Endodermal cell (in vitro differentiated cells): ENCODE measurements at regions not wholly inside any gene's neighbourhood (a gene's known extent, or its start where the extent isn't known, plus 50 kb on each side); places are given as distances from the start of the nearest gene placed in this dataset.

Experiments used
- DNase-seq: peaks from one replicate; pipeline ENCODE4 v3.0.0-alpha.2; 2017
- H3K27ac ChIP-seq: 2 replicates; pipeline ENCODE4 v1.5.1; 2013; ENCODE audit warnings: mild to moderate bottlenecking, low read depth, low read length, moderate library complexity
- H3K27me3 ChIP-seq: 2 replicates; pipeline ENCODE4 v1.6.1; 2013; ENCODE audit warnings: mild to moderate bottlenecking, low read length, moderate library complexity; ENCODE audit not compliant: insufficient read depth, control insufficient read depth, poor library complexity, severe bottlenecking
- H3K36me3 ChIP-seq: 2 replicates; pipeline ENCODE4 v1.7.0; 2013; ENCODE audit warnings: mild to moderate bottlenecking, low read length, moderate library complexity; ENCODE audit not compliant: control insufficient read depth, insufficient read depth
- H3K4me1 ChIP-seq: one replicate; pipeline ENCODE4 v1.7.0; 2013; ENCODE audit warnings: low read length; ENCODE audit not compliant: control insufficient read depth, insufficient read depth
- H3K4me3 ChIP-seq: 2 replicates; pipeline ENCODE4 v1.5.1; 2013; ENCODE audit warnings: mild to moderate bottlenecking, low read length, moderate library complexity
- H3K9ac ChIP-seq: 2 replicates; pipeline ENCODE4 v1.6.1; 2013; ENCODE audit warnings: mild to moderate bottlenecking, low read length, moderate library complexity; ENCODE audit not compliant: poor library complexity, severe bottlenecking; ENCODE audit errors: extremely low read depth
- H3K9me3 ChIP-seq: 2 replicates; pipeline ENCODE4 v1.6.1; 2013; ENCODE audit warnings: mild to moderate bottlenecking, low read length, moderate library complexity; ENCODE audit not compliant: control insufficient read depth
- H3K27ac Mint-ChIP-seq: 2 replicates; pipeline ENCODE4 v1.8.0; 2020; ENCODE audit warnings: mixed read lengths
- H3K27me3 Mint-ChIP-seq: 2 replicates; pipeline ENCODE4 v1.8.0; 2021; ENCODE audit warnings: mild to moderate bottlenecking, mixed read lengths; ENCODE audit not compliant: insufficient read depth
- H3K36me3 Mint-ChIP-seq: 2 replicates; pipeline ENCODE4 v1.8.0; 2020; ENCODE audit warnings: low read depth, mixed read lengths
- H3K4me1 Mint-ChIP-seq: 2 replicates; pipeline ENCODE4 v1.8.0; 2020; ENCODE audit warnings: mixed read lengths
- H3K4me3 Mint-ChIP-seq: 2 replicates; pipeline ENCODE4 v1.8.0; 2020; ENCODE audit warnings: mild to moderate bottlenecking, moderate library complexity, mixed read lengths
- H3K9me3 Mint-ChIP-seq: 2 replicates; pipeline ENCODE4 v1.8.0; 2020; ENCODE audit warnings: mild to moderate bottlenecking, mixed read lengths
- WGBS, 2 experiments: methylation state at CpG; one replicate each; pipeline versions ENCODE4 v1.1.5 to v1.1.7; 2013; ENCODE audit warnings: missing lambda C conversion rate in 2 of 2, mixed read lengths in 1 of 2; ENCODE audit not compliant: insufficient coverage in 1 of 2, insufficient read length in 1 of 2; 5-methylcytosine and 5-hydroxymethylcytosine counted together
- TF ChIP-seq, protein P1 (sequence below): fragments of 200-600 bp; sonication (generic); conservative IDR thresholded peaks from 2 replicates; pipeline ENCODE4 v1.5.0; 2021; ENCODE audit warnings: antibody characterized with exemption, mild to moderate bottlenecking

GRCh38 chr5:17426104-17426749 lies 71.8 kb upstream of the TAF11L2 start:
- Histone ChIP-seq H3K4me3 (no peak overlapping the region), H3K4me1 (no peaks in the 10 kb centered on the region), H3K36me3 (no peaks in the 10 kb centered on the region), H3K9ac (no peak overlapping the region), H3K27me3 (no peaks in the 10 kb centered on the region), H3K9me3 (no peaks in the 10 kb centered on the region), H3K27ac (no peak overlapping the region)
- H3K9me3 Mint-ChIP-seq, result no peaks in the 10 kb centered on the region
- H3K4me1 Mint-ChIP-seq, result no peaks in the 10 kb centered on the region
- no peak overlapping the region for H3K4me3 Mint-ChIP-seq
- no peaks in the 10 kb centered on the region for H3K27me3 Mint-ChIP-seq
- H3K36me3 Mint-ChIP-seq, result no peaks in the 10 kb centered on the region
- no peak for DNase-seq
- H3K27ac Mint-ChIP-seq, result no peak overlapping the region
- TF ChIP-seq, protein P1, sequence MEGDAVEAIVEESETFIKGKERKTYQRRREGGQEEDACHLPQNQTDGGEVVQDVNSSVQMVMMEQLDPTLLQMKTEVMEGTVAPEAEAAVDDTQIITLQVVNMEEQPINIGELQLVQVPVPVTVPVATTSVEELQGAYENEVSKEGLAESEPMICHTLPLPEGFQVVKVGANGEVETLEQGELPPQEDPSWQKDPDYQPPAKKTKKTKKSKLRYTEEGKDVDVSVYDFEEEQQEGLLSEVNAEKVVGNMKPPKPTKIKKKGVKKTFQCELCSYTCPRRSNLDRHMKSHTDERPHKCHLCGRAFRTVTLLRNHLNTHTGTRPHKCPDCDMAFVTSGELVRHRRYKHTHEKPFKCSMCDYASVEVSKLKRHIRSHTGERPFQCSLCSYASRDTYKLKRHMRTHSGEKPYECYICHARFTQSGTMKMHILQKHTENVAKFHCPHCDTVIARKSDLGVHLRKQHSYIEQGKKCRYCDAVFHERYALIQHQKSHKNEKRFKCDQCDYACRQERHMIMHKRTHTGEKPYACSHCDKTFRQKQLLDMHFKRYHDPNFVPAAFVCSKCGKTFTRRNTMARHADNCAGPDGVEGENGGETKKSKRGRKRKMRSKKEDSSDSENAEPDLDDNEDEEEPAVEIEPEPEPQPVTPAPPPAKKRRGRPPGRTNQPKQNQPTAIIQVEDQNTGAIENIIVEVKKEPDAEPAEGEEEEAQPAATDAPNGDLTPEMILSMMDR, result no peak
- 86 to 95% methylated on average over 1 to 2 of the region's 2 CpGs for WGBS, 2 experiments

DNA sequence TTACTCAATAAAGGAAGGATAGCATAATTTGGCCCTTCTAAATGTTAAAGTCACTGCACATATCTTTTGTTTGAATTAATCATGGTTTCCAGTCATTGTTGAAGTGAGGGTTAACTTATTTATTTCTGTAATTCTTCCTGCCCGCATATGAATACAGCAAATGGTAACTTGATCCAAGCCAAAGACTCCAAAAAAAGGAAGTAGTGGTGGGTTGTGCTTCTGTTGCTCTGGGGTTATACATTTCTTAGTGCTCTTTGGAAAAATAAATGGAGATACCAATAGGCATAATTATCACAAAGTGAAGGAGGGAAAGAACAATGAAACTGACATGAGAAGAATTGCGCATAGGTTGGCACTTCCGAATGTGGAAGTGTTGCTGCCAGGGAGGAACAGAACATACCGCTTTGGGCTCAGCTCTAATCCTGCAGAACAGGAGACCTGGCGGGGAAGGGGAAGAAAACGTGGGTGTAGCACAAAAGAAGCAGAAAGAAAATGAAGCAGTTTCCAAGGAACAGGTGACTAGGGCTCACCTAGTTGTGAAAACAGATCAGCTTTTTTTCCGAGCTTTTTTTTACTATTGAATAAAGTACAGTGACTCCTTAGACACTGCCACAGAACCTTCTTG lies 69.7 kb upstream of the TAF11L2 start:
- H3K4me3 Mint-ChIP-seq, result no peak overlapping the region
- Histone ChIP-seq H3K36me3 (no peaks in the 10 kb centered on the region), H3K27me3 (no peaks in the 10 kb centered on the region), H3K9me3 (no peaks in the 10 kb centered on the region), H3K4me3 (no peak overlapping the region), H3K4me1 (peaks cover 3% of the 10 kb centered on the region), H3K9ac (no peak overlapping the region), H3K27ac (no peak overlapping the region)
- no peaks in the 10 kb centered on the region for H3K27me3 Mint-ChIP-seq
- no peak overlapping the region for H3K27ac Mint-ChIP-seq
- TF ChIP-seq, protein P1, result no peak
- H3K4me1 Mint-ChIP-seq, result no peaks in the 10 kb centered on the region
- no peak for DNase-seq
- WGBS, 2 experiments, result 85 to 90% methylated on average over 6 to 7 of the region's 7 CpGs
- no peaks in the 10 kb centered on the region for H3K9me3 Mint-ChIP-seq
- no peaks in the 10 kb centered on the region for H3K36me3 Mint-ChIP-seq

- Histone ChIP-seq H3K4me1 (peaks cover 3% of the 10 kb centered on the region), H3K9me3 (no peaks in the 10 kb centered on the region), H3K27ac (no peak overlapping the region), H3K36me3 (no peaks in the 10 kb centered on the region), H3K27me3 (no peaks in the 10 kb centered on the region), H3K4me3 (no peak overlapping the region), H3K9ac (no peak overlapping the region)
- Mint-ChIP-seq H3K27ac (no peak overlapping the region), H3K9me3 (no peaks in the 10 kb centered on the region), H3K27me3 (no peaks in the 10 kb centered on the region), H3K4me3 (no peak overlapping the region), H3K36me3 (no peaks in the 10 kb centered on the region), H3K4me1 (no peaks in the 10 kb centered on the region)
- DNase-seq, result no peak
- TF ChIP-seq, protein P1, result no peak
- 93 to 100% methylated on average over 1 to 4 of the region's 4 CpGs for WGBS, 2 experiments
Observed at GRCh38 chr5:17429353-17429752, 68.7 kb upstream of the TAF11L2 start.
